ENCODE measurements at regions not wholly inside any gene's neighbourhood (a gene's known extent, or its start where the extent isn't known, plus 50 kb on each side); places are given as distances from the start of the nearest gene placed in this dataset.

DNA sequence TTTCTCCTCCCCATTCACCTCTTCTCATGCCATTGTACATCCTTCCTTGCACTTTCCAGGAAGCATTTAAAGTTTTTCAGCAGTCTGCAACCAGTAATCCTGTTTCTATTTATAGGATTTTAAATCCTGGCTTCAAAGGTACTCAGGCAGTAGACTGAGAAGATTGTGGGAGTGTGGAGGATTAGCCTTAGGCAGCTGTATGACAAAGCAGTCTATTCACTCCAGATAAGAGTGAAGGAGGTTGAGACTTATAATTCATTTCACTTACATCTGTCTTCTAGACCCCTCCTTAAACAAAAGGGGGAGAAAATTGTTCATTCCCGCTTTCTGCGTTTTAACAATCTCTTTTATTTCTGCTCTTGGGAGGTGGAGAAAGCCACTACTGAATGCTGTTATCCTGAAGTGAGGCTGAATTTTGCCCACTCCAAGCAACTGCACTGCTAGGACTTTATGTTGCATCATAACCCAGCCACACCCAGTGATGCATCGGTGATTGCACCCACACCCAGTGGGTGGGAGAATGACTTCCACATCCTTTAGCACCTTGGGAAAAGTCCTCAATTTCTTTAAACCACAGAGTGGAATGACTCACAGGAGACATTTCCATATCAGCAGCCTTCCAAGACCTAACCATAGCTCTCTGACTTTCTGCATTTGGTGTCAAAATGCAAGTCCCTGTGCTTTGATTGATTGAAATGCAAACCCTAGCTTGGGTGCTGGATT, 382.5 kb upstream of the ATP2B1 start:
- no peaks in the 10 kb centered on the region for H3K36me3 ChIP-seq (ENCODE audit: control insufficient read depth in 2 of 2, extremely low read depth in 1 of 2, insufficient read depth in 2 of 2, low read length in 2 of 2)
- H3K4me3 ChIP-seq (replicated peaks in 1 of 3; ENCODE audit: insufficient read depth in 1 of 3, low read depth in 1 of 3, low read length in 3 of 3), result no peak overlapping the region
- H3K27me3 ChIP-seq (ENCODE audit: control insufficient read depth in 2 of 2, insufficient read depth in 2 of 2, low read length in 2 of 2), result no peaks in the 10 kb centered on the region
- TF ChIP-seq FOS (IDR thresholded peaks at IDR 0.05; ENCODE audit: borderline replicate concordance, insufficient read depth, low read length) (peak; percentile 54), GATA2 (IDR thresholded peaks at IDR 0.05; ENCODE audit: insufficient read depth, insufficient read length, low read depth, low read length) (no peak), POLR2AphosphoS5 (IDR thresholded peaks at IDR 0.05; ENCODE audit: insufficient read depth, low read depth, low read length) (no peak)
- BruUV-seq (replicated peaks), result no TSS peak
- H3K9ac ChIP-seq (replicated peaks; ENCODE audit: extremely low read depth, insufficient read depth, low read length), result no peak overlapping the region
- ChIA-PET CTCF (interaction anchor here (0.9 to 2.4 kb wide), 2 partner anchors 10 to 11 kb away, joined by 3 to 18 read pairs; no protein-coding TSS in a partner anchor), POLR2A (no interaction called here)
- H3K9me1 ChIP-seq (replicated peaks; ENCODE audit: control insufficient read depth, extremely low read depth, insufficient read depth, low read length), result no peaks in the 10 kb centered on the region
- no peaks in the 10 kb centered on the region for H4K20me1 ChIP-seq (replicated peaks; ENCODE audit: control insufficient read depth, extremely low read depth, insufficient read depth, low read length)
- no peaks in the 10 kb centered on the region for H3K79me2 ChIP-seq (ENCODE audit: control insufficient read depth, insufficient read depth, low read length)
- no peak overlapping the region for H3K27ac ChIP-seq (ENCODE audit: insufficient read depth, low read depth, low read length)
- no peaks in the 10 kb centered on the region for H3K4me1 ChIP-seq (ENCODE audit: control insufficient read depth, extremely low read depth, insufficient read depth, low read length)
- H3K9me3 ChIP-seq (replicated peaks; ENCODE audit: control insufficient read depth, insufficient read depth, low read length), result no peaks in the 10 kb centered on the region
- FAIRE-seq (no peak), DNase-seq (ENCODE audit: low read depth, low spot score) (peak; percentile 12)
- intact Hi-C loops (cut with micrococcal nuclease), result no loop called here
- dilution Hi-C loops (cut with MboI; ENCODE audit: extremely low pct_ligation_motif_present, low sequenced_read_pairs), result no loop called here
- H3K4me2 ChIP-seq (ENCODE audit: insufficient read depth, low read length), result no peak overlapping the region
- no peak overlapping the region for H2AFZ ChIP-seq (ENCODE audit: low read depth, low read length)

DNA sequence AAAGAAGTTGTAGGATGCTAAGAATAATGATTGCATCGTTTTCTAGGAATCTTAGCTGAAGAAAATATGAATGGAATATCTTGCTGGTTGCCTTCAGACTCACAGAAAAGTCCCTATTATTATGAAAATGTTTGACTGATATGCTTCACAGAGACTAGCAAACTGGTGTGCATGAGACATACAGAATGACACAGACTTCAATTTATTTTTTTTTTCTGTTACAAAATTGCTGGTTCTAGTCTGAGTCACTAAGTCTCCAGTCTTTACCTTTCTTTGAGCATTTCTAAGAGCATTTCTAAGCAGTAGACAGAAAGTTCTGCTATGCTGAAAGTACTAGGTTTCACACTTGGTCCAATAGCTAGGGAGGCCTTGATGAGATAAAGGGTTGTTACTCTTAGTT, 377.6 kb upstream of the ATP2B1 start:
- dilution Hi-C loops (cut with MboI; ENCODE audit: extremely low pct_ligation_motif_present, low sequenced_read_pairs) (no loop called here), intact Hi-C loops (cut with micrococcal nuclease) (no loop called here)
- no peaks in the 10 kb centered on the region for H3K9me1 ChIP-seq (replicated peaks; ENCODE audit: control insufficient read depth, extremely low read depth, insufficient read depth, low read length)
- DNase-seq (ENCODE audit: low read depth, low spot score), result no peak
- no peaks in the 10 kb centered on the region for H3K79me2 ChIP-seq (ENCODE audit: control insufficient read depth, insufficient read depth, low read length)
- no peak for TF ChIP-seq MYC (IDR thresholded peaks at IDR 0.05; ENCODE audit: low read depth, low read length)
- TF ChIP-seq POLR2A (IDR thresholded peaks at IDR 0.05; ENCODE audit: low read depth, low read length), result no peak
- no peak for TF ChIP-seq JUN (IDR thresholded peaks at IDR 0.05; ENCODE audit: borderline replicate concordance, insufficient read depth, insufficient read length, low read depth)
- TF ChIP-seq FOS (IDR thresholded peaks at IDR 0.05; ENCODE audit: borderline replicate concordance, insufficient read depth, low read length), result no peak
- TF ChIP-seq POLR2AphosphoS5 (IDR thresholded peaks at IDR 0.05; ENCODE audit: insufficient read depth, low read depth, low read length), result no peak
- H3K27me3 ChIP-seq (ENCODE audit: control insufficient read depth in 2 of 2, insufficient read depth in 2 of 2, low read length in 2 of 2), result no peaks in the 10 kb centered on the region
- no peak overlapping the region for H2AFZ ChIP-seq (ENCODE audit: low read depth, low read length)
- ChIA-PET CTCF (no interaction called here), POLR2A (interaction anchor here (0.6 kb wide), 1 partner anchor 12 kb away, joined by 4 read pairs; no protein-coding TSS in a partner anchor)
- FAIRE-seq, result no peak
- H3K27ac ChIP-seq (ENCODE audit: insufficient read depth, low read depth, low read length), result no peak overlapping the region
- H3K4me3 ChIP-seq (replicated peaks in 1 of 3; ENCODE audit: insufficient read depth in 1 of 3, low read depth in 1 of 3, low read length in 3 of 3), result no peak overlapping the region
- BruUV-seq (replicated peaks), result no TSS peak
- no peak overlapping the region for H3K4me2 ChIP-seq (ENCODE audit: insufficient read depth, low read length)
- no peaks in the 10 kb centered on the region for H4K20me1 ChIP-seq (replicated peaks; ENCODE audit: control insufficient read depth, extremely low read depth, insufficient read depth, low read length)
- H3K36me3 ChIP-seq (ENCODE audit: control insufficient read depth in 2 of 2, extremely low read depth in 1 of 2, insufficient read depth in 2 of 2, low read length in 2 of 2), result no peaks in the 10 kb centered on the region
- H3K9me3 ChIP-seq (replicated peaks; ENCODE audit: control insufficient read depth, insufficient read depth, low read length), result no peaks in the 10 kb centered on the region
- no peak overlapping the region for H3K9ac ChIP-seq (replicated peaks; ENCODE audit: extremely low read depth, insufficient read depth, low read length)
- no peaks in the 10 kb centered on the region for H3K4me1 ChIP-seq (ENCODE audit: control insufficient read depth, extremely low read depth, insufficient read depth, low read length)
